ENCODE measurements at regions not wholly inside any gene's neighbourhood (a gene's known extent, or its start where the extent isn't known, plus 50 kb on each side); places are given as distances from the start of the nearest gene placed in this dataset.

- BruUV-seq (replicated peaks): no TSS peak
- H4K20me1 ChIP-seq (ENCODE audit: insufficient read depth, low read length): no peaks in the 10 kb centered on the region
- no peak overlapping the region for H2AFZ ChIP-seq (replicated peaks; ENCODE audit: low read length, poor library complexity)
- H3K9ac ChIP-seq (ENCODE audit: low read depth, low read length): no peak overlapping the region
- H3K4me1 ChIP-seq (ENCODE audit: control insufficient read depth, insufficient read depth, low read length): no peaks in the 10 kb centered on the region
- no peak overlapping the region for H4K8ac ChIP-seq (ENCODE audit: low read depth in 2 of 2, low read length in 2 of 2)
- H3K4me3 ChIP-seq (ENCODE audit: insufficient read depth, low read depth, low read length): no peak overlapping the region
- in situ Hi-C loops (cut with MboI; ENCODE audit: low sequenced_read_pairs): no loop called here
- no CpG with 5 or more reads among the region's 1 CpG for WGBS, 2 experiments (ENCODE audit: extremely low coverage in 2 of 2, insufficient read length in 1 of 2)
- H2BK20ac ChIP-seq (ENCODE audit: low read depth, low read length): no peak overlapping the region
- H3K23ac ChIP-seq (ENCODE audit: low read depth, low read length): no peak overlapping the region
- DNase-seq: no peak
- H3K14ac ChIP-seq (replicated peaks; ENCODE audit: low read depth, low read length): no peak overlapping the region
- H3K27ac ChIP-seq (ENCODE audit: insufficient read depth, low read length): no peak overlapping the region
- intact Hi-C loops (cut with micrococcal nuclease): no loop called here
- H2BK15ac ChIP-seq (ENCODE audit: low read depth, low read length): no peak overlapping the region
- H2AK5ac ChIP-seq (ENCODE audit: low read depth, low read length): no peak overlapping the region
- H2AK9ac ChIP-seq (replicated peaks; ENCODE audit: low read depth, low read length, poor library complexity): no peak overlapping the region
- ATAC-seq (ENCODE audit: low read depth): no peak
- peaks cover 20% of the 10 kb centered on the region for H3K9me3 ChIP-seq (ENCODE audit: control insufficient read depth, insufficient read depth, low read length)
- no peak overlapping the region for H2BK120ac ChIP-seq (ENCODE audit: low read depth, low read length)
- no peak overlapping the region for H3K4ac ChIP-seq (ENCODE audit: low read depth, low read length)
- dilution Hi-C loops (cut with HindIII; ENCODE audit: low sequenced_read_pairs, unreplicated experiment): no loop called here
- TF ChIP-seq RAD21 (IDR thresholded peaks at IDR 0.05; ENCODE audit: low read length) (no peak), MAFK (IDR thresholded peaks at IDR 0.05; ENCODE audit: low read depth, low read length) (no peak), CEBPB (IDR thresholded peaks at IDR 0.05; ENCODE audit: low read depth, low read length) (no peak), SMC3 (IDR thresholded peaks at IDR 0.05; ENCODE audit: low read depth, low read length) (no peak), NFE2L2 (IDR thresholded peaks at IDR 0.05; ENCODE audit: low read depth, low read length) (no peak), MXI1 (IDR thresholded peaks at IDR 0.05; ENCODE audit: borderline replicate concordance, low read depth, low read length) (no peak), MAZ (IDR thresholded peaks at IDR 0.05; ENCODE audit: borderline replicate concordance, low read depth, low read length) (no peak), USF2 (IDR thresholded peaks at IDR 0.05; ENCODE audit: low read depth, low read length) (no peak), RCOR1 (IDR thresholded peaks at IDR 0.05; ENCODE audit: insufficient replicate concordance, low read length) (no peak), CHD1 (IDR thresholded peaks at IDR 0.05; ENCODE audit: low read depth, low read length) (no peak), RFX5 (IDR thresholded peaks at IDR 0.05; ENCODE audit: low read depth, low read length) (no peak)
- ChIA-PET POLR2A (ENCODE audit: unreplicated experiment) (no interaction called here), CTCF (no interaction called here)
- no peaks in the 10 kb centered on the region for H3K36me3 ChIP-seq (ENCODE audit: control insufficient read depth, insufficient read depth, low read length)
- H4K91ac ChIP-seq (ENCODE audit: insufficient read depth, low read depth, low read length): no peak overlapping the region
- H3K79me1 ChIP-seq (ENCODE audit: low read depth in 1 of 2, low read length in 2 of 2): no peaks in the 10 kb centered on the region
- no peak overlapping the region for H3K18ac ChIP-seq (ENCODE audit: low read depth, low read length)
- no peak overlapping the region for H2BK5ac ChIP-seq (ENCODE audit: low read depth, low read length, poor library complexity, severe bottlenecking)
- H3K27me3 ChIP-seq (ENCODE audit: control insufficient read depth, insufficient read depth, low read length): no peaks in the 10 kb centered on the region
- no peak overlapping the region for H3K4me2 ChIP-seq (ENCODE audit: low read depth, low read length)
- no peak overlapping the region for H3K56ac ChIP-seq (ENCODE audit: extremely low read depth, insufficient read depth, low read length)
- no peak overlapping the region for H4K5ac ChIP-seq (ENCODE audit: low read depth, low read length)
- no peaks in the 10 kb centered on the region for H3K9me1 ChIP-seq (ENCODE audit: insufficient read depth, low read length)
Measured at GRCh38 chr10:16232441-16232840, 204.4 kb upstream of the PTER start.

All from IMR-90 (cell line).